CD14-positive monocyte (primary cell): ENCODE measurements at regions not wholly inside any gene's neighbourhood (a gene's known extent, or its start where the extent isn't known, plus 50 kb on each side); places are given as distances from the start of the nearest gene placed in this dataset.

Source experiments
- DNase-seq, 3 donors: peaks; one replicate each; pipeline ENCODE4 v3.0.0-alpha.2; 2011 to 2022
- H2AFZ ChIP-seq: 2 replicates; pipeline ENCODE4 v1.6.0; 2012; ENCODE audit warnings: mild to moderate bottlenecking, low read depth, low read length, inconsistent platforms; ENCODE audit not compliant: insufficient read depth, poor library complexity, severe bottlenecking
- H3K27ac ChIP-seq, 2 donors: 1 replicate in 1 of 2; 2 replicates in 1 of 2; pipeline ENCODE4 v1.5.1; 2012 to 2013; ENCODE audit warnings: low read length in 2 of 2, control low read depth in 1 of 2, inconsistent platforms in 1 of 2, low read depth in 1 of 2, mild to moderate bottlenecking in 1 of 2
- H3K27me3 ChIP-seq, 2 donors: one replicate each; pipeline versions ENCODE4 v1.6.0 to v1.6.1; 2011 to 2013; ENCODE audit warnings: low read length in 2 of 2; ENCODE audit not compliant: control insufficient read depth in 2 of 2, insufficient read depth in 2 of 2
- H3K36me3 ChIP-seq, 2 donors: replicated peaks in 1 of 2; 1 replicate in 1 of 2; 2 replicates in 1 of 2; pipeline versions ENCODE4 v1.5.1 to v1.6.1; 2012 to 2013; ENCODE audit warnings: low read length in 2 of 2, control low read depth in 1 of 2, inconsistent platforms in 1 of 2, mild to moderate bottlenecking in 1 of 2; ENCODE audit not compliant: insufficient read depth in 2 of 2, control insufficient read depth in 1 of 2
- H3K4me1 ChIP-seq, 2 donors: 1 replicate in 1 of 2; 2 replicates in 1 of 2; pipeline versions ENCODE4 v1.5.1 to v1.6.1; 2012 to 2013; ENCODE audit warnings: low read length in 2 of 2, control low read depth in 1 of 2, inconsistent platforms in 1 of 2, mild to moderate bottlenecking in 1 of 2, moderate library complexity in 1 of 2; ENCODE audit not compliant: insufficient read depth in 2 of 2, control insufficient read depth in 1 of 2
- H3K4me2 ChIP-seq: replicated peaks from 2 replicates; pipeline ENCODE3; 2012; ENCODE audit warnings: low read length, moderate library complexity, mild to moderate bottlenecking; ENCODE audit not compliant: poor library complexity, severe bottlenecking; ENCODE audit errors: extremely low read depth
- H3K4me3 ChIP-seq, 3 experiments: fragments of 200-600 bp in 1 of 3; sonication (generic) in 1 of 3; replicated peaks in 1 of 3; 1 replicate in 2 of 3; 2 replicates in 1 of 3; pipeline ENCODE4 v1.5.1; 2011 to 2013; ENCODE audit warnings: low read length in 3 of 3, mild to moderate bottlenecking in 3 of 3, control low read depth in 2 of 3, low read depth in 2 of 3, inconsistent platforms in 1 of 3, moderate library complexity in 1 of 3
- H3K79me2 ChIP-seq: 2 replicates; pipeline ENCODE4 v1.6.0; 2012; ENCODE audit warnings: mild to moderate bottlenecking, control low read depth, inconsistent platforms, low read length, moderate library complexity; ENCODE audit not compliant: insufficient read depth
- H3K9ac ChIP-seq: 2 replicates; pipeline ENCODE4 v1.6.0; 2017; ENCODE audit warnings: low read length, mild to moderate bottlenecking; ENCODE audit not compliant: insufficient read depth, poor library complexity, severe bottlenecking
- H3K9me3 ChIP-seq, 2 donors: replicated peaks in 1 of 2; 1 replicate in 1 of 2; 2 replicates in 1 of 2; pipeline versions ENCODE4 v1.5.1 to v1.6.1; 2012 to 2013; ENCODE audit warnings: low read length in 2 of 2, control low read depth in 1 of 2; ENCODE audit not compliant: control insufficient read depth in 1 of 2, insufficient read depth in 1 of 2
- H4K20me1 ChIP-seq: 2 replicates; pipeline ENCODE4 v1.6.0; 2012; ENCODE audit warnings: mild to moderate bottlenecking, low read length, control low read depth, moderate library complexity; ENCODE audit not compliant: insufficient read depth
- H3K27ac Mint-ChIP-seq, 7 donors: one replicate each; pipeline ENCODE4 v1.8.0; 2020; ENCODE audit warnings: mild to moderate bottlenecking in 7 of 7, mixed read lengths in 7 of 7, moderate library complexity in 6 of 7, inconsistent platforms in 2 of 7
- H3K27me3 Mint-ChIP-seq, 3 donors: one replicate each; pipeline ENCODE4 v1.8.0; 2021 to 2022; ENCODE audit warnings: low read depth in 3 of 3, mild to moderate bottlenecking in 3 of 3, mixed read lengths in 3 of 3, moderate library complexity in 3 of 3, inconsistent platforms in 1 of 3
- H3K36me3 Mint-ChIP-seq, 2 donors: one replicate each; pipeline ENCODE4 v1.8.0; 2020; ENCODE audit warnings: mixed read lengths in 2 of 2, inconsistent platforms in 1 of 2, mild to moderate bottlenecking in 1 of 2
- H3K4me1 Mint-ChIP-seq: one replicate; pipeline ENCODE4 v1.8.0; 2020; ENCODE audit warnings: mild to moderate bottlenecking, mixed read lengths
- H3K4me3 Mint-ChIP-seq, 2 donors: one replicate each; pipeline ENCODE4 v1.8.0; 2020; ENCODE audit warnings: mild to moderate bottlenecking in 2 of 2, mixed read lengths in 2 of 2, moderate library complexity in 1 of 2
- H3K9me3 Mint-ChIP-seq, 7 donors: one replicate each; pipeline ENCODE4 v1.8.0; 2020 to 2022; ENCODE audit warnings: mixed read lengths in 7 of 7, mild to moderate bottlenecking in 6 of 7, moderate library complexity in 6 of 7, inconsistent platforms in 2 of 7
- CTCF ChIP-seq: fragments of 200-600 bp; IDR thresholded peaks from one replicate; pipeline ENCODE4 v1.8.0; 2022; ENCODE audit warnings: antibody characterized with exemption, mild to moderate bottlenecking
- WGBS: methylation state at CpG from one replicate; pipeline ENCODE4 v1.1.5; 2013; ENCODE audit warnings: missing lambda C conversion rate; ENCODE audit not compliant: insufficient coverage; 5-methylcytosine and 5-hydroxymethylcytosine counted together
- intact Hi-C, 2 donors: fragments of 100-400 bp; cut with micrococcal nuclease; formaldehyde crosslinking; loops; one replicate each; pipeline versions ENCODE4 v1.15.0 to v1.15.1; 2023

GRCh38 chr3:147654827-147655226, 245.7 kb downstream of the ZIC1 start:
- TF ChIP-seq CTCF, result no peak
- H2AFZ ChIP-seq, result no peak overlapping the region

GRCh38 chr3:147655236-147655635, 246.1 kb downstream of the ZIC1 start:
- H4K20me1 ChIP-seq, result no peaks in the 10 kb centered on the region

More at GRCh38 chr3:147654827-147655226, 245.7 kb downstream of the ZIC1 start:
- Mint-ChIP-seq H3K36me3 (no peaks in the 10 kb centered on the region), H3K4me1 (peaks cover 3% of the 10 kb centered on the region), H3K9me3 (peaks cover 0 to 3% (median 0%) of the 10 kb centered on the region in 7 donors), H3K4me3 (no peak overlapping the region), H3K27me3 (no peaks in the 10 kb centered on the region), H3K27ac (no peak overlapping the region)
- H3K36me3 ChIP-seq, result no peaks in the 10 kb centered on the region
- H3K9me3 ChIP-seq, result no peaks in the 10 kb centered on the region
- H3K9ac ChIP-seq, result no peak overlapping the region
- H3K4me3 ChIP-seq, result no peak overlapping the region
- DNase-seq, result no peak
- no peaks in the 10 kb centered on the region for H3K27me3 ChIP-seq
- no peak overlapping the region for H3K27ac ChIP-seq
- H3K4me2 ChIP-seq, result no peak overlapping the region
- no peaks in the 10 kb centered on the region for H3K79me2 ChIP-seq
- H3K4me1 ChIP-seq, result peaks cover 0 to 3% of the 10 kb centered on the region in 2 donors
- H4K20me1 ChIP-seq, result no peaks in the 10 kb centered on the region
- 80% methylated on average over 1 of the region's 3 CpGs for WGBS
- intact Hi-C loops, result no loop called here

More at GRCh38 chr3:147655236-147655635, 246.1 kb downstream of the ZIC1 start:
- Mint-ChIP-seq H3K4me1 (peaks cover 3% of the 10 kb centered on the region), H3K36me3 (no peaks in the 10 kb centered on the region), H3K27ac (no peak overlapping the region), H3K4me3 (no peak overlapping the region), H3K27me3 (no peaks in the 10 kb centered on the region), H3K9me3 (peaks cover 0 to 3% (median 0%) of the 10 kb centered on the region in 7 donors)
- Histone ChIP-seq H2AFZ (no peak overlapping the region), H3K79me2 (no peaks in the 10 kb centered on the region), H3K36me3 (no peaks in the 10 kb centered on the region), H3K9ac (no peak overlapping the region), H3K4me1 (peaks cover 0 to 3% of the 10 kb centered on the region in 2 donors), H3K27me3 (no peaks in the 10 kb centered on the region), H3K4me2 (no peak overlapping the region), H3K27ac (no peak overlapping the region), H3K4me3 (no peak overlapping the region), H3K9me3 (no peaks in the 10 kb centered on the region)
- no peak for TF ChIP-seq CTCF
- DNase-seq, result no peak
- no CpG with 5 or more reads among the region's 2 CpGs for WGBS
- intact Hi-C loops, result no loop called here
